HK-2 (cell line): ENCODE measurements at regions not wholly inside any gene's neighbourhood (a gene's known extent, or its start where the extent isn't known, plus 50 kb on each side); places are given as distances from the start of the nearest gene placed in this dataset.
"Not testable (repeated sequence)": the region's sequence is repeated elsewhere in the genome, so short reads cannot be mapped to it uniquely, and the experiment has no call there.

ENCODE experiments used
- DNase-seq: peaks from one replicate; pipeline ENCODE4 v3.0.0-alpha.2; 2018; ENCODE audit not compliant: unreplicated experiment

DNA sequence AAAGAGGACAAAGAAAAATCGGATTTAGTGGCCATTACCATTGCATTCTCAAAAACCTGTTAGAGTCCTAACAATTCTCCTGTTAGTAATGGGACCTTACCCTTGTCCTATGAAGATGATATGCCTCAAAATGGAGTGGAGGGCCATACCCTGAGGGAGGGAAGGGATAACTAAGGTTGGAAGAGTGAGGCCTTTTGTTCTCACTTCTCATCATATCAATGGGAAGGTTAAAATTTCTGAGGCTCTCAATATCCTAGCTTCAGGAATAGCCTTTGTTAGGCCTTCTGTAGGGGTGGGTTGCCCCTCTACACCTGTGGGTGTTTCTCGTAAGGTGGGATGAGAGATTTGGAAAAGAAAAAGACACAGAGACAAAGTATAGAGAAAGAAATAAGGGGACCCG lies 109.4 kb upstream of the SGIP1 start:
- DNase-seq: not testable (repeated sequence)

GRCh38 chr1:66426239-66426853 lies 107.6 kb upstream of the SGIP1 start:
- no peak for DNase-seq

GRCh38 chr1:66430815-66431214 lies 103.1 kb upstream of the SGIP1 start:
- DNase-seq: not testable (repeated sequence)

DNA sequence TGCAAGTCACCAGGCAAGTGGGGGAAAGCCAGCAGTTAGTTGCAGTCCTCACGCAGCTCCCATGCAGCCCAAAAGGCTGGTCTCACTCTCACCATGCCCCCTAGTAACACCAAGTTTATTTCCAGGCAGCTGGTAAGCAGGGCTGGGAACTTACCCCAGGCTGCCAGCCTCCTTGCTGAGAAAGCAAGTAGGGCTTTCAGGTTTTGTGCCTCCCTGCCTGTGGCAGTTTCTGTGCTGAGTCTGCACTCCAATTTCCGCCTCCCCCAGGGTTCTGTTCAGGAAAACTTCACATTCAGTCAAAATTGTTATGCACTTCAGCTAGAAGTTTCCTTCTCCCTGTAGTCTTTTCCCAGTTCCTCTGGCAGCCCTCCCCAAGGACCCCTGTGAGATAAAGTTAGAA lies 102.0 kb upstream of the SGIP1 start:
- DNase-seq: no peak

DNA sequence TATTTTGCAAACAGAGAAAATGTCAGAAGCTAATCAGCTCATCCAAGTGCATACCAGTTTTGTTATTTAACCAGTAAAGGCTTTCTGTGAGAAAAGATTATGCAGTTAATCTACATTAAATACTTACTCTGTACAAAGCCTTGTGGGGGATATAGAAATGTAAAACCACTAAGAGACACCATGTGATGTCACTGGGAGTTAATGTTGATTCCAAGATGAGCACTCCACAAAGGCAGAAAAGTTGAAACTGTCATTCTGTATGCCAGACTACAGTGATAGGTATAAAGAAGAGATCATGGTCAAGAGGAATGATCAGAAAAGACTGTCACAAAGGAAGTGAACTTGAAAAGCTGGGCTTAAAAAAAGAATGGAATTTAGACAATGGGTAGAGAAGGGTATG lies 100.3 kb upstream of the SGIP1 start:
- DNase-seq: no peak

DNA sequence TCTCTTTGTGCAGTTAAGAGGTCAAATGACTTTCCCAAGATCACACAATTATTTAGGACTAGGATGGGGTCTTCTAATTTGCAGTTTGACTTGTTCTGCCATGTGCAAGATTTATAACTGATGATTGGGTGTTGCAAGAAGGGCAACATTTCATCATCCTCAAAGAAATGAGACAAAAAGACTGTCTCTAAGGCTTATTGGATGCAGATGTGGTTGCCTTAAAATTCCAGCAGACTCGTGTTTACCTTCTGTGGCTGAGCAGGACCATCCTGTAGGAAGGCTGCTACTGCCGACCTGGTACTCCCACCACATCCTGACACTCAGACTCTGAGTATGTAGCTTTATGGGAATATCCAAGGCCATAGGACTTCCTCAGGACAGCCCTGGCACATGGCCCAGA lies 99.9 kb upstream of the SGIP1 start:
- no peak for DNase-seq

DNA sequence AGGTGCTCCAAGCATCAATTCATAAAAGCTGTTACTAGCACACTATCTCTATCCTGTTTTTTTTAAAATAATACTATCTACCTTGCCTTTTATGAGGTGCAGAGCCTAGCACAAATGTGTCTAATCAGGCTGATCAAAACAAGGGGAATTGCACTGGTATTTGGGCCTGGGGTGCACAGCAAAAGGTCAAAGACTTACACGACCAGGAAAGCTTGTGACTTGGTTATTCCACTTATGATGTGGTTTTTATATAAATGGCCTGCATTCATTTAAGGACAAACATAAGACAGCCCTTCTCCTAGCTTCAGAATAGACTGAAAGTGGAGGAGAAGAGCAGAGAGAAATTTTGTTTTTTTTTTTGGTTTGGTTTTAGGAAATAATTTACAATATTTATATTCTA lies 98.4 kb upstream of the SGIP1 start:
- no peak for DNase-seq

DNA sequence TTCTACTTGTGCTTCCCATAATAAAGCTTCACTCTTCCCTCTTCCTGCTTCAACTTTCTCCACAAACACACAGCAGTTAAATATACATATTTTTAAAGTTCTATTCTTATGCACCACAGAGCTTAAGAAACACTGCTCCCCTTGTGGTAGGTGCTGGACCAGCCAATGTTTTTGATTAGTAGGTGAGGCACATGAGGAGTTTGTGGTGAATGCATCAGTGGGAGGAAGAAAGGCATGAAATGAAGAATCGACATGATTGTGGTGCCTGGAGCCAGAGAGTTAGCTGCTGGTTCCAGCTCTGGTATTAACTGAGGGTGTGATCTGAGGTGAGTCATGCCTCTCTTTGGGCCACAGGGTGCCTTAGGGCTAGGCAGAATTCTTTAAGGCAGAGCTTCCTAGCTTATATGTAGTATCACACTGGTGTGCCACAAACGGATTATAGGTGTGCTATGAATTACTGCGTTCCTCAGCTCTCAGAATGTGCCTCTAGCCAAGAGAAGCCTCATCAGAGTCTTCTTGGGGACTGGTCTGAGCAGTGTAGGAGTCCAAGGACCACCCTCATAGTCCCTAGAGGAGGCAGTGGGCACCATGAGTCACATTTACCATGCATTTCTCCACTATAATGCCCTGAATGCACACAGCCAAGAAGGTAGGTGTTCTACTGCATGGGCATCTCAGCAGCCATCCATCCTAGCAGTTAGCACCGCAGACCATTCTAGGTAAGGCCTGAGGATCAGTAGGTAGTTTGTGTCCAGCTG lies 97.4 kb upstream of the SGIP1 start:
- DNase-seq: peak; percentile 11

DNA sequence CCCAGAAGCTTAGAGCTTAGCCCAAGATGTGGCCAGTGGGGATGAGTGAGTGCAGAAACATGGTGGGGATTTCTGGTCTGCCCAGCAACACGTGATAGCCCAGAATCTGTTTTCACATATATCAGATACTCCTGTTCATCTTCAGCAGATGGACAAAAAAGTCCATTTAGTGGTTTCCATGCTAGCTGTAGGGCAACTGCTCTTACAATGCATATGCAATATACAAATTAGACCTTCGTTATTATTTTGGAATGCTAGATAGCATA lies 96.9 kb upstream of the SGIP1 start:
- DNase-seq: no peak

DNA sequence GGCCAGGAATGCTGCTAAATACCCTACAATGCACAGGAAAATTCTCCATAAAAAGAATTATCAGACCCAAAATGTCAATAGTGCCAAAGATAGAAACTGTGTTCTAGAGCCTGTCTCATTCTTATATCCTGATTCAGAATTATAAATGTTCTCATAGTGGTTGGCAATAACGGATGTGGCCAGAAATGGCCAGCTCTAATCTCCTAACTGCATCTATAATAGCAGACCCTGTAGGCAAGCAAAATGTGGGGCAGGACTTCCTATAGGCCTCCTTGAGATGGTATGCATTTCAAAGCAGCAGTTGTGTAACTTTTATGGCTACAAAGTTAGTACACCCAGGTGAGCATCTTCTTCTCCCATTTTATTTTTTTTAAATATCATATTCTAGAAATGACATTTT lies 95.9 kb upstream of the SGIP1 start:
- DNase-seq: no peak

- no peak for DNase-seq
Observed at GRCh38 chr1:66438501-66438900, 95.5 kb upstream of the SGIP1 start.

DNA sequence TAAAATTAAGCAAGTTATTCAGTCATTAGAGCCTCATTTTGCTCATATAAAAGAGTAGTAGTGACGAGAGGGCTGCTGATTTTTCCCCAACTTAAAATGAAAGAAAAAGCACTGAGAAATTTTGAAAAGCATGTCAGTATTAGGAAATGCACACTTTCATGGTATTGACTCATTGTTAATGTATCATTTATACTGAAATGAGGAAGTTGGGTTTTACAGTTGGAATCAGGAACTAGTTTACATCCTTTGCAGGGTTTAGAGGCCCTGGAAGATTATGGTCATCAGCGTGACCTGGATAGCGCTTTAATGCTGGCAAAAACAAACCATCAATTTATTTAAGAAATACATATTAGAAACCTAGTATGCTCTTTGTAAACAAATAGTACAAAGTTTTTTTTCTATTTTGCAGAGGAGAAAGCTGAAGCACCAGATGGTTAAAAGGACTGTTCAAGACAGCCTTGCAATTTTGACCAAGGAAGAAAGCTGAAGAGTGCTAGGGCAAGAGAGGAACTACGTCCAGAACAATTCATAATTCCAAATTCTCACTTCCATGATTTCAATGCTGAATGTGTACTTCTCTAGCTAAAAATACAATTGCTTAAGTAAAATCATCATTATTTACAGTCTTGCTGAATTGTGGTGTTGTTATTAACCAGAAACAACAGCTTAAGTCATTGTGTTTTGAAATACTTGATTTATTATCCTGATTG lies 94.8 kb upstream of the SGIP1 start:
- no peak for DNase-seq

- no peak for DNase-seq
Observed at GRCh38 chr1:66443793-66444192, 90.2 kb upstream of the SGIP1 start.

DNA sequence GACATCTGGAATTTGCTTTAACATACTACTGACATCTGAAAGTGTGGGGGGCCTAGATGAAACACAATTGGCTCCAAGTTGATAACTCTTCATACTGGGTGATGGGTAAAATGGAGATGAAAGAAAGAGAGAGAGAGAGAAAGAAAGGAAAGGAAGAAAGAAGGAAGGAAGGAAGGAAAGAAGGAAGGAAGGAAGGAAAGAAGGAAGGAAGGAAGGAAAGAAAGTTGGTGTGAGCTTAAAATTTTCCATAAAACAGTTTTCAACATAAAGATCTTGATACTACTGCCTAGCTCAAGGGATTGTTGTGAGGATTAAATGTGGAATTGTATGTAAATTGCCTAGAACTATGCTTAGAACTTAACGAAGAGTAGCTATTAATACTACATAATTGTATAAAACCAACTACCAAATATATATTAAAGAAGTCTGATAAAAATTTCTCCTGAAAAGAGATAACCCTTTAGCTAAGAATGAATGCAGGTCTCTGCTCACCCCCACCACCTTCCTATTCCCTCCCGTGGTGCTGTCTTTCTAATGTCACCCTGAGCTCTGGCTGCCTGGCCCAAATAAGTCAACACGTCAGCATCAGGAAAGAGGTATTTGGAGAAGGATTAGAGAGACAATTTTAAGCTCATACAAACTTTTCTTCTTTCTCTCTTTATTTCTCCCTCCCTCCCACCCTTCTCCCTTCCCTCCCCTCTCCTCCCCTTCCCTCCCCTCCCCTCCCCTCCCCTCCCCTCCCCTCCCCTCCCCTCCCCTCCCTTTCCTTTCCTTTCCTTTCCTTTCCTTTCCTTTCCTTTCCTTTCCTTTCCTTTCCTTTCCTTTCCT lies 89.3 kb upstream of the SGIP1 start:
- no peak for DNase-seq

DNA sequence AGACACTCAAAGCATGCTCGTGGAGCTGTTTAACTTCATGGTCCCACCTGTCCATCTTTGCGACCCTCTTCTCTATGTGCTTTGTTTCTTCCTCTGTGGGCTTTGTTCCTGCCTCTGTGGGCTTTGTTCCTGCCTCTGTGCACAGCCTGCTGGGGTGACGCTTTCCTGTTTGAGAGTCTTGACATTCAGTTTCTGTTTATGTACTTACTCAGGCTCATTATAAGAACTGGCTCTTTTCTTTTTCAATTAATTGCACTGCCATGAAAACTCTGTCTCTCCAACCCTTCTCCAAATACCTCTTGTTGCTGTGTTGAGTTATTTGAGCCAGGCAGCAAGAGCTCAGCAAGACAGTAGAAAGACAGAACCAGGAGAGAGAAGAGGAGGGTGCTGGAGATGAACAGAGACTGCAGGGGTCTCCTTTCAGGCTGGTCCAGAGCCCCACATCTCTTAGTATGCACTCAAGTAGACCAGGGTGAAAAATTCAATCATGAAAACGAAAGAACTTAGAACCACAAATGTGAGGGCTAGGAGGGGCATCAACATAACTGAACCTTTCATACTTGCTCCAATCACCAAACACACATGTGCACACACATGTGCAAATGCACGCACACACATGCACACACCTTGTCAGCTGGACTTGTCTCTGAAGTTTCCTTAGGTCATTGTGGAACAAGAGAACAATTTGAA lies 88.3 kb upstream of the SGIP1 start:
- DNase-seq: no peak

DNA sequence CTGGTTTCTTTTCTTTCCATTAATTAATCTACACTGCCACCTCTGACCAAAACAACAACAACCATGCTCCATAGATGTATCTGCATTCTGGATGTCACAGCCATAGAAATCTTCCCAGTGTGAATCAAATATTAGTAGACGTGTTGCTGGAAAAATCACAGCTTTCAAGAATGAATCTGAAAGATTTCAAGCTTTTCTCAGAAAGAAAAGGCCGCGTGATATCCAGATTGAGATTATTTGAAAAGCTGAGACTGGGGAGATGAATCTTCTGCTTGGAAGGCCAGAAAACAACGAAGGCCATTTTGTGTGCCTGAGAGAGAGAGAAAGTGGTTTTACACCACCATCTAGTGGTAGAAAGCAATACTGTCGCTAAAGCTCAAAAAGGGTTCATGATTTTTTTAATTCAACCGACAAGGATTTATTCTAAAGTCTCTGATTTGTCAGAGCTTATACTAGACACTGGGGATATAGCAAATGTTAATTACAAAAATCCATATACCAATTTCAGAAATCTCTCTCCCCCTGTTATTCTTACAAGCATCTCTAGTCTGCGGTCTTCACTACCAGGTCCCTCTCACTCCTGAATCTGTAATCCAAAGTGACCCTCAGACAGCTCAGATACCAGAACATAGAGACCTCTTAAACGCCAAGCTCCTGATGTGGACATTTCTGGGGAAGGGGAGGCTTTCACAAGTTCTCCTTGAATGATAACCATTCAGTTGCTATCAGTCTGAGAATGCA lies 87.5 kb upstream of the SGIP1 start:
- DNase-seq: no peak

DNA sequence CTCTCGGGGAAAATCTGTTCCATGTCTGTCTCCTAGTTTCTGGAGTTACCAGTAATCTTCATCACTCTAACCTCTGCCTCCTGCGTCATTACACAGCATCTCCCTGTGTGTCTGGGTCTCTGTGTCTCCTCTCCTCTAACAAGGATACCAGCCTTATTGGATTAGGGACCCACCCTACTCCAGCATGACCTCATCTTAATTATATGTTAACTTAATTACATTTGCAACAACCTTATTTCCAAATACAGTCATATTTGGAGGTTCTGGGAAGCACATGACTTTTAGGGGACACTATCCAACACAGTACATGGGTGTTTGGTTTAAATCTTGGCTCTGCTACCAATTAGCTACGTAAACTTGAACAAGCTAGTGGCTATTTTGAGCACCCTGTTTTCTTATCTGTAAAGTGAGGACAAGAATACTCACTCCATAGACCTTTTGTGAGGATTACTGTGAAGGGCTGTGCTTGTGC lies 83.9 kb upstream of the SGIP1 start:
- no peak for DNase-seq

DNA sequence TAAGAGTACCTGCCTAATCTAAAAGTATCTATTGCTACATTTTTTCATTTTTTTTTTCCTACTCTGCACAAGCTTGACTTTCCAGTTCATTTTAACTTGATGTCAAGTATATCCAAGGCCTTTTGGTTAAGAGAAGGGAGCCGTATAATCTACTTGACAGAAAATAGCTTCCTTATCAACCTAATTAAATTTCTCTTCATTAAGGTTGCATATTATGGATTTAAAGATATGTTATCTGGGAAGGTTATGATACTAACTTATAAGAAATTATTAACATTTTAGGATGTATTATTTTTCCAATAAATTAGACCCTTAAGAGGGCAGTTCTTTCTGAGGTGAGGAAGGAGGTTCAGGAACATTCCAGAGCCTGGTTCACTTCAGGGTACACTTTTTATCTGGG lies 83.1 kb upstream of the SGIP1 start:
- no peak for DNase-seq

DNA sequence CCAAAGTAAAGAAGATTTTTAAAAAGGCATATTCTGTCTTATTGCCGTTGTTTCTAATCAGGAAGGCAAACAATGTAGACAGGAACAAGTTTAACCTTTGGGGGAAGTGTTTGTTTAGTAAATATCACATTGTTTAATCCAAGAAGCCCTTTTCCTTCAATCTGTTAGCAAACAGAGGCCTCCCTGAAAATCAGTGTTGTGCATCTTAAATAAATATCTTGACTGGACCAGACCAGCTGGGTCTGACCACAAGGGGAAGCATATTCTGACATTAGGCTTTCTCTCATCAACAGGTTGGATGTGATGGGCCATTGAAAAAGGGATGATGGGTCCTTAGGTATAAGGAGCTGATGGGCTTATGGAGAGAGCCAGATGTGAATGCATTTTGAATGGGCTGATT lies 81.8 kb upstream of the SGIP1 start:
- DNase-seq: no peak

DNA sequence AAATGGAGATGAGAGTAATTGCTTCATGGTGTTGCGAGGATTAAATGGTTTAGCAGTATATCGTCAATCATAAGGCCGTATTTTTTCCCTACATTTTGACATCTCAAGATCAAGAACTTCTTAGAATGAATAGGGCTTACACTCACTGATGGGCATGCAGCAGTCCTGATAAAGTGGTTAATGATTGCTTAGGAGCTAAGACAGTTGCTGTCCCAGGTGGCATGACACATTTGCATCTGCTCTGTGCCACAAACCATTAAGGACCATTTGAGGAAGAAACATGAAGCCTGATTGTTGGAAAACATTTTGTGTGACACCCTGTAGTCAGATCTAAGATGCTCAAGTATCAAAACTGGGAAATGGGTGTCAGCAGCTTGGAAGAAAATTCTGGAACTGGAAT lies 81.0 kb upstream of the SGIP1 start:
- DNase-seq: no peak

DNA sequence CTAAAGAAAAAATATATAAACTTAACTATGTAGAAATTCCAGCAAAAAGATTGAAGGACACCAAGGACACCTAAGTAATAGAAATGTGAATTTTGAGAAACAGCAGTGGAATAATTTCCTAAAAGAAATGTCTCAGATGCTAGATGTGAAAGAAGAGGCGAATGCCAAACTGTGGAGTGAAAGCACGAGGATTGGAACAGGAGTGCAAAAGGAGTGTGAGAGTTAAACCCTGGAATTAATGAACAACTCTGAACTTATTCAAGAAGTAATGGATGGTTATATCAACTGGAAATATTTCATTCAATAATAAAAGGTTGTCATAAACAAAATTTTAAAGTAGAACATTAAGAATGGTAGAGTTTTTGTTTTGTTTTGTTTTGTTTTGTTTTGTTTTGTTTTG lies 78.5 kb upstream of the SGIP1 start:
- no peak for DNase-seq
